ENCODE measurements at regions not wholly inside any gene's neighbourhood (a gene's known extent, or its start where the extent isn't known, plus 50 kb on each side); places are given as distances from the start of the nearest gene placed in this dataset.

DNA sequence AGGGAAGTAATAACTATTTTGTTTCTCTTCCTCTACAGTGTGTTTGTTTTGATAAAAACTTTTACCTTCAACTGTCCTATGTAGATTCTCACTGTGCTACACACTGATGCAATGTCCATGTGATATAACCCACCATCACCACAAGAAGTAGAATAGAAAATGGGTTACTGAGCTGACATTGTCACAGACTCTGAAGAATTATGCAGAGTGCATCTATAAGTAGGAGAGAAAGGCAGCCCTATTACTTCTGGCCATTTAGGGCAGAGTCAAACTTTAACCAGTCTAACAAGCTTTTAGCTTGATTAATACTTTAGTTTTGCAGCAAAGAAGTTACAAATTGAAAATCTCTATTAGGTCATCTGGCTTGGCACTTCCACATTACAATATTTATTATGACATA lies 354.0 kb upstream of the CDH8 start:
- Histone ChIP-seq H4K91ac (ENCODE audit: low read depth, low read length, poor library complexity) (no peak overlapping the region), H2BK15ac (ENCODE audit: low read length) (no peak overlapping the region), H3K4ac (ENCODE audit: low read length) (no peak overlapping the region), H3K4me3 (ENCODE audit: low read length in 2 of 2) (no peak overlapping the region), H3K23ac (ENCODE audit: low read depth, low read length, poor library complexity) (no peak overlapping the region), H3K4me2 (ENCODE audit: insufficient read depth, low read length, poor library complexity, severe bottlenecking) (no peak overlapping the region), H3K27ac (replicated peaks; ENCODE audit: low read length) (no peak overlapping the region), H3K36me3 (replicated peaks in 1 of 2; ENCODE audit: control insufficient read depth in 2 of 2, insufficient read depth in 2 of 2, low read length in 2 of 2) (no peaks in the 10 kb centered on the region), H4K8ac (ENCODE audit: low read depth, low read length) (no peak overlapping the region), H3K18ac (ENCODE audit: low read length) (no peak overlapping the region), H3K79me1 (ENCODE audit: low read depth, low read length) (no peaks in the 10 kb centered on the region), H2BK120ac (ENCODE audit: low read depth, low read length) (no peak overlapping the region), H2BK12ac (ENCODE audit: low read length) (no peak overlapping the region), H2BK5ac (ENCODE audit: low read length) (no peak overlapping the region), H3K14ac (ENCODE audit: low read length) (no peak overlapping the region), H3K9me3 (replicated peaks in 1 of 2; ENCODE audit: control insufficient read depth in 2 of 2, insufficient read depth in 1 of 2, low read depth in 1 of 2, low read length in 2 of 2) (no peaks in the 10 kb centered on the region), H3K4me1 (ENCODE audit: control insufficient read depth in 2 of 2, insufficient read depth in 1 of 2, low read depth in 1 of 2, low read length in 2 of 2) (no peaks in the 10 kb centered on the region), H3K27me3 (ENCODE audit: control insufficient read depth in 3 of 3, insufficient read depth in 3 of 3, low read depth in 1 of 3, low read length in 3 of 3) (no peaks in the 10 kb centered on the region), H3K9ac (ENCODE audit: low read depth, low read length, poor library complexity) (no peak overlapping the region), H2AK5ac (ENCODE audit: low read depth, low read length) (no peak overlapping the region), H2AFZ (ENCODE audit: low read length) (no peak overlapping the region)
- no peak for DNase-seq (ENCODE audit: low spot score)

DNA sequence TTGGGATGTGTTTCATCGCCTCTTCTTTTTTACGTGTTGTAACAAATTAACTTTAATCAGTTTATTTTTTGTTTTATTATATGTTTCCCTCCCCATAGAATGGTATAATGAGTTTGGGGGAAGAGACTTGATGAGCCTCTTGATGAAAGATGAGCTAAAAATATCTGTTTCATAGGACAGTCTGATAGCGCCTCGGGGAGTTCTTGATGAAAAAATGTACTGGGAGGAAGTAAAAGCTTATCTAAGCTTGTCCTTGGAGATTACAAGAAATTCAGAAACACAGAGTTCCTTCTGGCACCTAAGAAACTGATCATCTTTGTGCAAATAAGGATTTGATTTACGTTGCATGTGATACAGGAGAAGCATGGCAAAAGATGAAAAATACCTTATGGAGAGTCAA lies 350.2 kb upstream of the CDH8 start:
- H3K23ac ChIP-seq (ENCODE audit: low read depth, low read length, poor library complexity), result no peak overlapping the region
- H2AFZ ChIP-seq (ENCODE audit: low read length), result no peak overlapping the region
- no CpG with 5 or more reads among the region's 5 CpGs for WGBS, 2 donors (ENCODE audit: extremely low coverage in 2 of 2, insufficient read length in 2 of 2, insufficient replicate concordance in 1 of 2)

DNA sequence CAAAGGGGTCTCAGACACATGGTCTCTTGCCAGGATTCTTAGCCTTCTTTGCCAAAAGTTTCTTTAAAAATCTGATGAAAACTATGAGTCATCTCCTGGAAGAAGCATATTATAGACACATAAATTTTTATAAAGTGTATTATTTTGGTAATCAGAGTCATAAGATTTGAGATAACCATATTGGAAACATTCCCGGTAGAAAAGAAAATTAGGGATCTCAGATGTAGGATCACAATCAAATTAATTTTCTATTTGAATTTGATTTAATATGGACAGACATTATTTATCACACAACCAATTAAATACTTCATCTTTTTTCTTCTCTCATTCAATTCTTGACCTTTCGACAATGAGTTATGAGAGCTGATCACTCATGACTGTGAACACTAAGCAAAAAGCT lies 347.7 kb upstream of the CDH8 start:
- no peak overlapping the region for H3K4me3 ChIP-seq (ENCODE audit: low read length in 2 of 2)
- no peaks in the 10 kb centered on the region for H3K9me3 ChIP-seq (replicated peaks in 1 of 2; ENCODE audit: control insufficient read depth in 2 of 2, insufficient read depth in 1 of 2, low read depth in 1 of 2, low read length in 2 of 2)
- H3K9ac ChIP-seq (ENCODE audit: low read depth, low read length, poor library complexity), result no peak overlapping the region
- H3K4ac ChIP-seq (ENCODE audit: low read length), result no peak overlapping the region
- no peak overlapping the region for H3K4me2 ChIP-seq (ENCODE audit: insufficient read depth, low read length, poor library complexity, severe bottlenecking)
- no peaks in the 10 kb centered on the region for H3K36me3 ChIP-seq (replicated peaks in 1 of 2; ENCODE audit: control insufficient read depth in 2 of 2, insufficient read depth in 2 of 2, low read length in 2 of 2)
- H3K4me1 ChIP-seq (ENCODE audit: control insufficient read depth in 2 of 2, insufficient read depth in 1 of 2, low read depth in 1 of 2, low read length in 2 of 2), result no peaks in the 10 kb centered on the region
- WGBS, 2 donors (ENCODE audit: extremely low coverage in 2 of 2, insufficient read length in 2 of 2, insufficient replicate concordance in 1 of 2), result no CpG with 5 or more reads among the region's 2 CpGs
- no peaks in the 10 kb centered on the region for H3K27me3 ChIP-seq (ENCODE audit: control insufficient read depth in 3 of 3, insufficient read depth in 3 of 3, low read depth in 1 of 3, low read length in 3 of 3)
- H3K79me1 ChIP-seq (ENCODE audit: low read depth, low read length), result no peaks in the 10 kb centered on the region
- no peak for DNase-seq (ENCODE audit: low spot score)
- no peak overlapping the region for H4K8ac ChIP-seq (ENCODE audit: low read depth, low read length)
- no peak overlapping the region for H3K18ac ChIP-seq (ENCODE audit: low read length)
- H3K14ac ChIP-seq (ENCODE audit: low read length), result no peak overlapping the region
- H2BK120ac ChIP-seq (ENCODE audit: low read depth, low read length), result no peak overlapping the region
- H3K23ac ChIP-seq (ENCODE audit: low read depth, low read length, poor library complexity), result no peak overlapping the region
- no peak overlapping the region for H2AK5ac ChIP-seq (ENCODE audit: low read depth, low read length)
- no peak overlapping the region for H2AFZ ChIP-seq (ENCODE audit: low read length)
- no peak overlapping the region for H2BK15ac ChIP-seq (ENCODE audit: low read length)
- H2BK12ac ChIP-seq (ENCODE audit: low read length), result no peak overlapping the region
- H2BK5ac ChIP-seq (ENCODE audit: low read length), result no peak overlapping the region
- H3K27ac ChIP-seq (replicated peaks; ENCODE audit: low read length), result no peak overlapping the region
- H4K91ac ChIP-seq (ENCODE audit: low read depth, low read length, poor library complexity), result no peak overlapping the region

More for the DNA sequence above, 350.2 kb upstream of the CDH8 start:
- Histone ChIP-seq H3K36me3 (replicated peaks in 1 of 2; ENCODE audit: control insufficient read depth in 2 of 2, insufficient read depth in 2 of 2, low read length in 2 of 2) (no peaks in the 10 kb centered on the region), H3K27ac (replicated peaks; ENCODE audit: low read length) (no peak overlapping the region), H3K14ac (ENCODE audit: low read length) (no peak overlapping the region), H2BK5ac (ENCODE audit: low read length) (no peak overlapping the region), H3K4me1 (ENCODE audit: control insufficient read depth in 2 of 2, insufficient read depth in 1 of 2, low read depth in 1 of 2, low read length in 2 of 2) (no peaks in the 10 kb centered on the region), H2BK12ac (ENCODE audit: low read length) (no peak overlapping the region), H3K9me3 (replicated peaks in 1 of 2; ENCODE audit: control insufficient read depth in 2 of 2, insufficient read depth in 1 of 2, low read depth in 1 of 2, low read length in 2 of 2) (no peaks in the 10 kb centered on the region), H2AK5ac (ENCODE audit: low read depth, low read length) (no peak overlapping the region), H3K27me3 (ENCODE audit: control insufficient read depth in 3 of 3, insufficient read depth in 3 of 3, low read depth in 1 of 3, low read length in 3 of 3) (no peaks in the 10 kb centered on the region), H2BK120ac (ENCODE audit: low read depth, low read length) (no peak overlapping the region), H3K4me2 (ENCODE audit: insufficient read depth, low read length, poor library complexity, severe bottlenecking) (no peak overlapping the region), H3K9ac (ENCODE audit: low read depth, low read length, poor library complexity) (no peak overlapping the region), H4K91ac (ENCODE audit: low read depth, low read length, poor library complexity) (no peak overlapping the region), H3K4me3 (ENCODE audit: low read length in 2 of 2) (no peak overlapping the region), H2BK15ac (ENCODE audit: low read length) (no peak overlapping the region), H3K79me1 (ENCODE audit: low read depth, low read length) (no peaks in the 10 kb centered on the region), H3K18ac (ENCODE audit: low read length) (no peak overlapping the region), H3K4ac (ENCODE audit: low read length) (no peak overlapping the region), H4K8ac (ENCODE audit: low read depth, low read length) (no peak overlapping the region)
- no peak for DNase-seq (ENCODE audit: low spot score)

DNA sequence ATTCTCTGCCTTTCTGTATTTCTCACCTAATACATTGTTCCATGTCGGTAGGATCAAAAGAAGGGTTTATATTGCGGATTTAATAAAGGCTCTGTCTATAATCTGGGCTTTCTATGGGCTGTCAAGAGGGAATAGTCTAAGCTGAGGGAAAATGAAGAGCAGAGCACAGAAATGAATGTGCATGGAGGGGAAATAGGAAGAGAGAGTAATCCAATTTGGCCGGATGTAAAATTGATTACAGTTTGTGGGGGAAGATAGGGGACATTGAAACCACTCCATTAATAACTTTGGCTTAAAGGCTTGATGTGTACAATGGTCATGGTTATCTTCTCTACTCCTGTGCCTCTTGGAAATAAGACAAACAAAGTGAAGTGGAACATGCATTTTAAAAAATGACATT lies 334.2 kb upstream of the CDH8 start:
- Histone ChIP-seq H3K4ac (ENCODE audit: low read length) (no peak overlapping the region), H2AFZ (ENCODE audit: low read length) (no peak overlapping the region), H2BK12ac (ENCODE audit: low read length) (no peak overlapping the region), H3K18ac (ENCODE audit: low read length) (no peak overlapping the region), H3K23ac (ENCODE audit: low read depth, low read length, poor library complexity) (no peak overlapping the region), H3K27ac (replicated peaks; ENCODE audit: low read length) (no peak overlapping the region), H3K27me3 (ENCODE audit: control insufficient read depth in 3 of 3, insufficient read depth in 3 of 3, low read depth in 1 of 3, low read length in 3 of 3) (no peaks in the 10 kb centered on the region), H2AK5ac (ENCODE audit: low read depth, low read length) (no peak overlapping the region), H3K9ac (ENCODE audit: low read depth, low read length, poor library complexity) (no peak overlapping the region), H3K36me3 (replicated peaks in 1 of 2; ENCODE audit: control insufficient read depth in 2 of 2, insufficient read depth in 2 of 2, low read length in 2 of 2) (no peaks in the 10 kb centered on the region), H2BK5ac (ENCODE audit: low read length) (no peak overlapping the region), H3K9me3 (replicated peaks in 1 of 2; ENCODE audit: control insufficient read depth in 2 of 2, insufficient read depth in 1 of 2, low read depth in 1 of 2, low read length in 2 of 2) (no peaks in the 10 kb centered on the region), H4K8ac (ENCODE audit: low read depth, low read length) (no peak overlapping the region), H3K14ac (ENCODE audit: low read length) (no peak overlapping the region), H4K91ac (ENCODE audit: low read depth, low read length, poor library complexity) (no peak overlapping the region), H2BK120ac (ENCODE audit: low read depth, low read length) (no peak overlapping the region), H3K4me3 (ENCODE audit: low read length in 2 of 2) (no peak overlapping the region), H3K79me1 (ENCODE audit: low read depth, low read length) (no peaks in the 10 kb centered on the region), H2BK15ac (ENCODE audit: low read length) (no peak overlapping the region), H3K4me2 (ENCODE audit: insufficient read depth, low read length, poor library complexity, severe bottlenecking) (no peak overlapping the region), H3K4me1 (ENCODE audit: control insufficient read depth in 2 of 2, insufficient read depth in 1 of 2, low read depth in 1 of 2, low read length in 2 of 2) (peaks cover 0 to 3% of the 10 kb centered on the region in 2 donors)
- no CpG with 5 or more reads among the region's 3 CpGs for WGBS, 2 donors (ENCODE audit: extremely low coverage in 2 of 2, insufficient read length in 2 of 2, insufficient replicate concordance in 1 of 2)
- DNase-seq (ENCODE audit: low spot score), result no peak
